K562 (cell line): ENCODE measurements at regions not wholly inside any gene's neighbourhood (a gene's known extent, or its start where the extent isn't known, plus 50 kb on each side); places are given as distances from the start of the nearest gene placed in this dataset.

ENCODE experiments used
- ATAC-seq: fragments of 200-7000 bp; cut with Tn5 transposase; 3 replicates; pipeline ENCODE4 v1.9.1; 2020; ENCODE audit warnings: moderate library complexity
- BruUV-seq: library from RNA; stranded (reverse); fragments of 400-500 nt; replicated peaks from 2 replicates; lab custom pipeline; 2021; lab: Mats Ljungman, UMichigan
- CTCF ChIA-PET: fragments of 300-600 bp; formaldehyde crosslinking; extraction: SDS; loops from one replicate; lab custom pipeline; 2021; ENCODE audit warnings: low intra/inter-chr PET ratio; lab: Yijun Ruan, JAX
- POLR2A ChIA-PET: fragments of 300-600, 350-650 bp; sonication (Branson Sonifier 250); formaldehyde crosslinking; extraction: SDS; loops from one replicate; lab custom pipeline; 2021; ENCODE audit warnings: antibody characterized with exemption, inconsistent platforms; lab: Yijun Ruan, JAX
- DNase-seq, 4 experiments: peaks; one replicate each; pipeline versions ENCODE4 v3.0.0 to v3.0.0-alpha.2; 2011 to 2018; ENCODE audit warnings: low spot score in 3 of 4, mixed read lengths in 3 of 4; ENCODE audit errors: extremely low read depth in 1 of 4
- FAIRE-seq: peaks from 2 replicates; lab custom pipeline; 2011; peaks lifted over from hg19 to GRCh38; lab: Jason Lieb, UNC
- H2AFZ ChIP-seq: 2 replicates; pipeline ENCODE4 v1.6.0; 2011; ENCODE audit warnings: low read depth, low read length, control low read depth, inconsistent platforms
- H3K27ac ChIP-seq: fragments of 200-600 bp; 3 replicates; pipeline ENCODE4 v1.8.0; 2011; ENCODE audit warnings: low read depth, mild to moderate bottlenecking, control low read depth, inconsistent platforms, low read length, moderate library complexity, mixed read lengths; ENCODE audit errors: extremely low read depth
- H3K27me3 ChIP-seq, 2 experiments: fragments of 300-600 bp in 1 of 2; 2 replicates in 1 of 2; 3 replicates in 1 of 2; pipeline versions ENCODE4 v1.6.0 to v1.8.0; 2011; ENCODE audit warnings: inconsistent platforms in 2 of 2, low read length in 2 of 2, mild to moderate bottlenecking in 1 of 2, mixed read lengths in 1 of 2, moderate library complexity in 1 of 2; ENCODE audit not compliant: control insufficient read depth in 2 of 2, insufficient read depth in 2 of 2
- H3K36me3 ChIP-seq: fragments of 300-600 bp; 3 replicates; pipeline ENCODE4 v1.8.0; 2011; ENCODE audit warnings: mild to moderate bottlenecking, low read length, inconsistent platforms; ENCODE audit not compliant: control insufficient read depth, insufficient read depth
- H3K4me1 ChIP-seq, 2 experiments: fragments of 200-600 bp in 1 of 2; replicated peaks in 1 of 2; 2 replicates in 1 of 2; 3 replicates in 1 of 2; pipeline versions ENCODE4 v1.5.1 to v1.8.0; 2011; ENCODE audit warnings: inconsistent platforms in 2 of 2, low read length in 2 of 2, mild to moderate bottlenecking in 1 of 2, mixed read lengths in 1 of 2, moderate library complexity in 1 of 2; ENCODE audit not compliant: control insufficient read depth in 2 of 2, insufficient read depth in 2 of 2
- H3K4me2 ChIP-seq: 2 replicates; pipeline ENCODE4 v1.6.1; 2011; ENCODE audit warnings: low read length, control low read depth, inconsistent platforms, mixed read lengths; ENCODE audit not compliant: insufficient read depth
- H3K4me3 ChIP-seq: fragments of 200-600 bp; sonication (generic), shearing (Covaris generic); 2 replicates; pipeline ENCODE4 v1.5.1; 2016; ENCODE audit warnings: control low read depth, inconsistent platforms
- H3K79me2 ChIP-seq: fragments of 200-600 bp; 3 replicates; pipeline ENCODE4 v1.8.0; 2011; ENCODE audit warnings: low read length, inconsistent platforms; ENCODE audit not compliant: control insufficient read depth, insufficient read depth
- H3K9ac ChIP-seq, 2 experiments: 2 replicates each; pipeline versions ENCODE4 v1.6.0 to v1.6.1; 2011; ENCODE audit warnings: low read depth in 2 of 2, low read length in 2 of 2, control low read depth in 1 of 2, inconsistent platforms in 1 of 2, mild to moderate bottlenecking in 1 of 2, mixed read lengths in 1 of 2; ENCODE audit not compliant: insufficient read depth in 1 of 2
- H3K9me1 ChIP-seq: one replicate; pipeline ENCODE4 v1.6.0; 2011; ENCODE audit warnings: inconsistent platforms, mild to moderate bottlenecking, low read length, moderate library complexity; ENCODE audit not compliant: control insufficient read depth, insufficient read depth
- H3K9me3 ChIP-seq: replicated peaks from 2 replicates; pipeline ENCODE4 v1.5.1; 2011; ENCODE audit warnings: low read depth, low read length, inconsistent platforms; ENCODE audit not compliant: control insufficient read depth, insufficient read depth
- H4K20me1 ChIP-seq: replicated peaks from 2 replicates; pipeline ENCODE4 v1.6.1; 2011; ENCODE audit warnings: low read length, inconsistent platforms, mixed read lengths; ENCODE audit not compliant: control insufficient read depth, insufficient read depth
- ARID4B ChIP-seq: sonication (generic); formaldehyde crosslinking; IDR thresholded peaks from 2 replicates; pipeline ENCODE4 v1.8.0; 2022; ENCODE audit warnings: mild to moderate bottlenecking, missing genetic modification reagents
- ZBED1 ChIP-seq: IDR thresholded peaks from 2 replicates; pipeline ENCODE4 v1.6.1; 2014
- ZBTB33 ChIP-seq: sonication (generic); formaldehyde crosslinking; IDR thresholded peaks from 2 replicates; pipeline ENCODE4 v1.8.1; 2023; ENCODE audit warnings: mild to moderate bottlenecking, missing genetic modification reagents
- ZC3H8 ChIP-seq: fragments of 450-650 bp; IDR thresholded peaks from 2 replicates; pipeline ENCODE4 v1.6.1; 2017
- WGBS: fragments of 100-300 bp; shearing (Covaris generic); methylation state at CpG from one replicate; pipeline ENCODE4 v1.1.6; 2016; ENCODE audit warnings: low coverage, mixed read lengths; ENCODE audit not compliant: insufficient coverage; ENCODE audit errors: missing lambda C conversion rate; 5-methylcytosine and 5-hydroxymethylcytosine counted together
- in situ Hi-C: fragments of 300-500 bp; cut with MboI; formaldehyde crosslinking; loops from 4 replicates; pipeline ENCODE4 v1.15.0; 2018; ENCODE audit warnings: inconsistent platforms, mixed read lengths
- intact Hi-C: fragments of 100-400 bp; cut with micrococcal nuclease; formaldehyde crosslinking; loops from 2 replicates; pipeline ENCODE4 v1.14.2; 2022

GRCh38 chr18:78816114-78816513, 163.5 kb upstream of the SALL3 start:
- H3K4me3 ChIP-seq, result no peak overlapping the region
- CTCF ChIA-PET, result no interaction called here
- no peaks in the 10 kb centered on the region for H3K79me2 ChIP-seq
- no peaks in the 10 kb centered on the region for H3K36me3 ChIP-seq
- no peaks in the 10 kb centered on the region for H3K9me3 ChIP-seq
- WGBS, result 5% methylated on average over 15 of the region's 15 CpGs
- in situ Hi-C loops, result no loop called here
- no peak overlapping the region for H3K27ac ChIP-seq
- H3K4me1 ChIP-seq, result peaks cover 0 to 4% of the 10 kb centered on the region in 2 experiments; a peak in 1 of 5 replicates
- DNase-seq, result no peak
- no peak for FAIRE-seq
- no peak for ATAC-seq
- no peaks in the 10 kb centered on the region for H4K20me1 ChIP-seq
- POLR2A ChIA-PET, result no interaction called here
- no peaks in the 10 kb centered on the region for H3K9me1 ChIP-seq
- H3K4me2 ChIP-seq, result no peak overlapping the region
- H3K9ac ChIP-seq, result no peak overlapping the region
- TF ChIP-seq ZBTB33 (CRISPR knock-in tag), result no peak
- no peak for TF ChIP-seq ZC3H8
- peak; percentile 91; the same call in 1 of the 2 replicates for TF ChIP-seq ZBED1
- TF ChIP-seq ARID4B (CRISPR knock-in tag), result no peak
- no TSS peak for BruUV-seq
- intact Hi-C loops, result no loop called here
- H3K27me3 ChIP-seq, result peaks cover under 1 to 36% of the 10 kb centered on the region in 2 experiments; a peak in 3 of 5 replicates
- no peak overlapping the region for H2AFZ ChIP-seq
